GM18868 (cell line): ENCODE measurements at regions not wholly inside any gene's neighbourhood (a gene's known extent, or its start where the extent isn't known, plus 50 kb on each side); places are given as distances from the start of the nearest gene placed in this dataset.
"Not testable (repeated sequence)": the region's sequence is repeated elsewhere in the genome, so short reads cannot be mapped to it uniquely, and the experiment has no call there.

Experiments
- ATAC-seq: cut with Tn5 transposase; IDR thresholded peaks from one replicate; pipeline ENCODE4 v1.9.1; 2021; ENCODE audit warnings: mild to moderate bottlenecking, moderate library complexity; ENCODE audit not compliant: unreplicated experiment

DNA sequence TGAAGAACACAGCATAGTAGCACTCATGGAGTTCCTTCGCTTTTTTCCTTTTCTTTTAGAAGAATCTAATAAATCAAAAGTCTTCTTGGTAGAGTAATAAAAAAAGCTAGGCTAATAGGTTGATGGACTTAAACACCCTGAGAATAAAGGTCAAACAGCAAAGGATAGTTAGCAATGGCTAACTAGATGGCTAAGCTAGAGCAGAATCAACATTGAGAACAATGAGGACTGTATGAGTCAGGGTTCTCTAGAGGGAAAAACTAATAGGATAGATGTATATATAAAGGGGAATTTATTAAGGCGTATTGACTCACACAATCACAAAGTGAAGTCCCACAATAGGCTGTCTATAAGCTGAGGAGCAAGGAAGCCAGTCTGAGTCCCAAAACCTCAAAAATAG lies 550.9 kb downstream of the GLUD2 start:
- ATAC-seq, result no peak

GRCh38 chrX:121635141-121635540 lies 587.7 kb downstream of the GLUD2 start:
- ATAC-seq, result no peak

- no peak for ATAC-seq
Observed at GRCh38 chrX:121639781-121640180, 592.4 kb downstream of the GLUD2 start.

- no peak for ATAC-seq
Observed at GRCh38 chrX:121641560-121641959, 594.1 kb downstream of the GLUD2 start.

GRCh38 chrX:121642415-121642814 lies 595.0 kb downstream of the GLUD2 start:
- ATAC-seq, result no peak

- ATAC-seq, result peak; percentile 81
Observed at GRCh38 chrX:121649417-121649816, 602.0 kb downstream of the GLUD2 start.

GRCh38 chrX:121655276-121655675 lies 607.9 kb downstream of the GLUD2 start:
- no peak for ATAC-seq

DNA sequence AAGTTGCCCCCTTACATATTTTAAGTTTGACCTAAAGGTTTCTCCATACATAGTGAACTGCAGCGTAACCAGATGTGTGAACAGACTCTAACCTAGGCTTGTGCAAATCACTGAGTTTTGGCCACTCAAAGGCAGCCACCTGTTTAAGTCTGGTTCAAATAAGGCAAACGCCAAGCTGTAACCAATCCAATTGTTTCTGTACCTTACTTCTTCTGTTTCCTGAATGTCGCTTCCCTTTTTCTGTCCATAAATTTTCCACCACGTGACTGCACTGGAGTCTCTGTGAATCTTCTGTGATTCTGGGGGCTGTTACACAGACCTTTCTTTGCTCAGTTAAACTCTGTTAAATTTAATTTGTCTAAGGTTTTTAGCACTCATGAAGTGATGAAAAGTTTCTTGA lies 618.8 kb downstream of the GLUD2 start:
- no peak for ATAC-seq

- peak; percentile 88 for ATAC-seq
Observed at GRCh38 chrX:121671649-121672048, 624.2 kb downstream of the GLUD2 start.

DNA sequence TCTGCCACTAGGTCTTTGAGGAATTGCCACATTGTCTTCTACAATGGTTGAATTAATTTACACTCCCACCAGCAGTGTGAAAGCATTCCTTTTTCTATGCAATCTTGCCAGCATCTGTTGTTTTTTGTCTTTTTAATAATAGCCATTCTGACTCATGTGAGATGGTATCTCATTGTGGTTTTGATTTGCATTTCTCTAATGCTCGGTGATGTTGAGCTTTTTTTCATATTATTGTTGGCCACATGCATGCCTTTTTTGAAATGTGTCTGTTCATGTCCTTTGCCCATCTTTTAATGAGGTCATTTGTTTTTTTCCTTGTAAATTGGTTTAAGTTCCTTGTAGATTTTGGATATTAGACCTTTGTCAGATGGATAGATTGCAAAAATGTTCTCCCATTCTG lies 661.8 kb downstream of the GLUD2 start:
- ATAC-seq, result not testable (repeated sequence)

GRCh38 chrX:121733514-121733913 lies 686.1 kb downstream of the GLUD2 start:
- ATAC-seq, result no peak

DNA sequence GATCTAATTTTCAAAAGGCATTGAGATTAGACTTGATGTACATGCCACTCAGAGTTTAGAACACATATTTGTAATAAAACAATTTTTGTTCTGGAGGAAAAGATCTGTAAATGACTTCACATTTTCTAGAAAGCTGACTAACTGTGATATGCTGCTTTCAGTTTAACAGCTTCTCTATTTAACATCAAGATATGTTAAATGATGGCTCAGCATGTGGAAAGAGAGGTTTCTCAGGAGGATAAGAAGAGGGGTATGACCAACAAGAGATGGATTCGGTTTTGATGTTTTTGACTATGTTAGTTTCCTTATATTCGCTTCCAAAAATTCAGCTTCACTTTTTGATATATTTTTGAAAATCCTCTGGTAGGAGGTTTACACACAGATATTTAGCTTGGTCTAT lies 698.7 kb downstream of the GLUD2 start:
- no peak for ATAC-seq

DNA sequence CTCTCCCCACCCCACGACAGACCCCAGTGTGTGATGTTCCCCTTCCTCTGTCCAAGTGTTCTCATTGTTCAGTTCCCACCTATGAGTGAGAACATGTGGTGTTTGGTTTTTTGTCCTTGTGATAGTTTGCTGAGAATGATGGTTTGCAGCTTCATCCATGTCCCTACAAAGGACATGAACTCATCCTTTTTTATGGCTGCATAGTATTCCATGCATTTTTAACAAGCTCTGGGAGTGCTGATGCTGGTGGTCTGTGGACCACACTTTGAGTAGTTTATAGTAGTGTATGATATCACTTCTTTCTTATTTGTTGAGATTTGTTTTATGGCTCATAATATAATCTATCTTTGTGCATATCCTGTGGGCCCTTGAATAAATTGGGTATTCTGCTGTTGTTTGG lies 706.2 kb downstream of the GLUD2 start:
- ATAC-seq, result not testable (repeated sequence)

DNA sequence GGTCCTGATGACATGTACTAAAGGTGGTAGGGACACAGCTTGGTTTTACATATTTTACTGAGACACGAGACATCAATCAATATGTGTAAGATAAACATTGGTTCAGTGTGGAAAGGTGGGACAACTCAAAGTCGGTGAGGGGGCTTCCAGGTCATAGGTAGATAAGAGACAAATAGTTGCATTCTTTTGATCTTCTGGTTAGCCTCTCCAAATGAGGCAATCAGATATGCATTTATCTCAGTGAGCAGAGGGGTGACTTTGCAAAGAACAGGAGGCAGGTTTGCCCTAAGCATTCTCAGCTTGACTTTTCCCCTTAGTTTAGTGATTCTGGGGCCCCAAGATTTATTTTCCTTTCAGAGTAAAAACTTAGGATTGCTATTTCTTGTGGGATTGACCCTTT lies 706.9 kb downstream of the GLUD2 start:
- ATAC-seq, result no peak

- no peak for ATAC-seq
Observed at GRCh38 chrX:121755541-121755940, 708.1 kb downstream of the GLUD2 start.

DNA sequence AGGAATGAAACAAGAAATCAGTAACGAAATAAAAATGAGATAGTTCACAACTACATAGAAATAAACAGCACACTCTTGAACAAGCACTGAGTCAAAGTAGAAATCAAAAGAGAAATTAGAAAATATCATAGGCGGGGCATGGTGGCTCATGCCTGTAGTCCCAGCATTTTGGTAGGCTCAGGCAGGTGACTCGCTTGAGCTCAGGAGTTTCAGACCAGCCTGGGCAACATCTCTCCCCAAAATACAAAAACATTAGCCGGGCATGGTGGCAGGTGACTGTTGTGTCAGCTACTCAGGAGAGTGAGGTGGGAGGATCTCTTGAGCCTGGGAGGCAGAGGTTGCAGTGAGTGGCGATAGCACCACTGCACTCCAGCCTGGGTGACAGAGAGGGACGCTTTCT lies 714.4 kb downstream of the GLUD2 start:
- ATAC-seq, result no peak

- ATAC-seq, result no peak
Observed at GRCh38 chrX:121763671-121764070, 716.3 kb downstream of the GLUD2 start.

DNA sequence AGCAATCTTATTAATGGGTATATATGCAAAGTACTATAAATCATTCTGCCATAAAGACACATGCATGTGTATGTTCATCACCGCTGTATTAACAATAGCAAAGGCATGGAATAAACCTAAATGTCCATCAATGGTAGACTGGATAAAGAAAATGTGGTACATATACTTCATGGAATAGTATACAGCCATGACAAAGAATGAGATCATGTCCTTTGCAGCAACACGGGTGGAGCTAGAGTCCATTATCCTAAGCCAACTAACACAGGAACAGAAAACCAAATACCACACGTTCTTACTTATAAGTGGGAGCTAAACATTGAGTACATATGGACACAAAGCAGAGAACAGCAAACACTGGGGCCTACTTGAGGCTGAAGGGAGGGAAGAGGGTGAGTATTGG lies 720.8 kb downstream of the GLUD2 start:
- ATAC-seq, result not testable (repeated sequence)

GRCh38 chrX:121781991-121782390 lies 734.6 kb downstream of the GLUD2 start:
- ATAC-seq, result no peak

GRCh38 chrX:121782544-121782943 lies 735.1 kb downstream of the GLUD2 start:
- ATAC-seq, result no peak

GRCh38 chrX:121782976-121783375 lies 735.6 kb downstream of the GLUD2 start:
- no peak for ATAC-seq

GRCh38 chrX:121802881-121803412 lies 755.5 kb downstream of the GLUD2 start:
- no peak for ATAC-seq

GRCh38 chrX:121823406-121823805 lies 776.0 kb downstream of the GLUD2 start:
- ATAC-seq, result no peak

GRCh38 chrX:121831601-121832000 lies 784.2 kb downstream of the GLUD2 start:
- no peak for ATAC-seq
